Hepatocyte (in vitro differentiated cells): ENCODE measurements at regions not wholly inside any gene's neighbourhood (a gene's known extent, or its start where the extent isn't known, plus 50 kb on each side); places are given as distances from the start of the nearest gene placed in this dataset.

Experiments used
- DNase-seq: peaks from one replicate; pipeline ENCODE4 v3.0.0-alpha.2; 2016; ENCODE audit warnings: low spot score
- H2AFZ ChIP-seq: fragments of 200-600 bp; sonication (generic); 2 replicates; pipeline ENCODE4 v1.6.0; 2016; ENCODE audit warnings: antibody characterized with exemption, mild to moderate bottlenecking
- H3K27ac ChIP-seq: fragments of 200-600 bp; sonication (generic); 2 replicates; pipeline ENCODE4 v1.5.1; 2016; ENCODE audit warnings: mild to moderate bottlenecking
- H3K27me3 ChIP-seq: fragments of 200-600 bp; sonication (generic); 2 replicates; pipeline ENCODE4 v1.6.1; 2016
- H3K36me3 ChIP-seq: fragments of 200-600 bp; sonication (generic); replicated peaks from 2 replicates; pipeline ENCODE4 v1.5.1; 2016; ENCODE audit warnings: low read depth; ENCODE audit not compliant: insufficient read depth
- H3K4me1 ChIP-seq: fragments of 200-600 bp; sonication (generic); 2 replicates; pipeline ENCODE4 v1.5.1; 2016; ENCODE audit warnings: mild to moderate bottlenecking, moderate library complexity; ENCODE audit not compliant: insufficient read depth
- H3K4me2 ChIP-seq: fragments of 200-600 bp; sonication (generic); 2 replicates; pipeline ENCODE4 v1.6.0; 2016
- H3K4me3 ChIP-seq: fragments of 200-600 bp; sonication (generic); 2 replicates; pipeline ENCODE4 v1.5.1; 2016; ENCODE audit warnings: mild to moderate bottlenecking
- H3K79me2 ChIP-seq: fragments of 200-600 bp; sonication (generic); 2 replicates; pipeline ENCODE4 v1.6.0; 2017; ENCODE audit warnings: mild to moderate bottlenecking
- H3K9me2 ChIP-seq: fragments of 200-600 bp; sonication (generic); replicated peaks from 2 replicates; pipeline ENCODE4 v1.6.0; 2017; ENCODE audit warnings: mild to moderate bottlenecking; ENCODE audit not compliant: insufficient read depth
- H3K9me3 ChIP-seq: fragments of 200-600 bp; sonication (generic); 2 replicates; pipeline ENCODE4 v1.5.1; 2016; ENCODE audit warnings: low read depth, mild to moderate bottlenecking
- H4K20me1 ChIP-seq: fragments of 200-600 bp; sonication (generic); 2 replicates; pipeline ENCODE4 v1.6.0; 2016; ENCODE audit warnings: mild to moderate bottlenecking; ENCODE audit not compliant: insufficient read depth, poor library complexity, severe bottlenecking
- CTCF ChIP-seq: fragments of 200-600 bp; sonication (generic); IDR thresholded peaks from 2 replicates; pipeline ENCODE4 v1.5.1; 2016; ENCODE audit warnings: antibody characterized with exemption, mild to moderate bottlenecking; ENCODE audit not compliant: poor library complexity
- EZH2 ChIP-seq: fragments of 200-600 bp; sonication (generic); IDR thresholded peaks from 2 replicates; pipeline ENCODE4 v1.6.1; 2016; ENCODE audit warnings: antibody characterized with exemption, mild to moderate bottlenecking, borderline replicate concordance
- EZH2phosphoT487 ChIP-seq: fragments of 200-600 bp; sonication (generic); IDR thresholded peaks from one replicate; pipeline ENCODE4 v1.6.1; 2018; ENCODE audit warnings: antibody characterized with exemption, mild to moderate bottlenecking, low read depth, moderate library complexity; ENCODE audit not compliant: unreplicated experiment, severe bottlenecking
- WGBS: methylation state at CpG from one replicate; pipeline ENCODE4 v1.1.6; 2016; ENCODE audit warnings: low lambda C conversion rate; ENCODE audit errors: missing lambda C conversion rate; 5-methylcytosine and 5-hydroxymethylcytosine counted together

GRCh38 chr2:183867206-183867605 is 731.1 kb upstream of the ZNF804A start:
- TF ChIP-seq EZH2phosphoT487 (no peak), EZH2 (no peak), CTCF (no peak)

GRCh38 chr2:183868153-183868552 is 730.2 kb upstream of the ZNF804A start:
- H4K20me1 ChIP-seq, result no peaks in the 10 kb centered on the region
- no peaks in the 10 kb centered on the region for H3K9me3 ChIP-seq
- H3K4me2 ChIP-seq, result no peak overlapping the region
- H3K79me2 ChIP-seq, result no peaks in the 10 kb centered on the region
- 88% methylated on average over 2 of the region's 2 CpGs for WGBS
- H3K4me3 ChIP-seq, result no peak overlapping the region
- no peak overlapping the region for H3K27ac ChIP-seq
- no peaks in the 10 kb centered on the region for H3K36me3 ChIP-seq
- no peaks in the 10 kb centered on the region for H3K4me1 ChIP-seq
- H3K27me3 ChIP-seq, result no peaks in the 10 kb centered on the region
- peaks cover 5% of the 10 kb centered on the region for H3K9me2 ChIP-seq
- TF ChIP-seq EZH2, result no peak
- no peak for TF ChIP-seq EZH2phosphoT487
- no peak for TF ChIP-seq CTCF
- H2AFZ ChIP-seq, result no peak overlapping the region
- no peak for DNase-seq

More at GRCh38 chr2:183867206-183867605, 731.1 kb upstream of the ZNF804A start:
- Histone ChIP-seq H3K9me2 (peaks cover 5% of the 10 kb centered on the region), H3K36me3 (no peaks in the 10 kb centered on the region), H3K27me3 (no peaks in the 10 kb centered on the region), H3K79me2 (no peaks in the 10 kb centered on the region), H3K9me3 (no peaks in the 10 kb centered on the region), H3K4me3 (no peak overlapping the region), H3K4me1 (no peaks in the 10 kb centered on the region), H4K20me1 (no peaks in the 10 kb centered on the region), H2AFZ (no peak overlapping the region), H3K27ac (no peak overlapping the region), H3K4me2 (no peak overlapping the region)
- 91% methylated on average over 5 of the region's 5 CpGs for WGBS
- no peak for DNase-seq

- WGBS, result 62% methylated on average over 1 of the region's 1 CpG
- Histone ChIP-seq H3K4me3 (no peak overlapping the region), H3K79me2 (no peaks in the 10 kb centered on the region), H3K27ac (no peak overlapping the region), H2AFZ (no peak overlapping the region), H3K4me2 (no peak overlapping the region), H3K9me2 (peaks cover 5% of the 10 kb centered on the region), H3K4me1 (no peaks in the 10 kb centered on the region), H3K9me3 (no peaks in the 10 kb centered on the region), H3K27me3 (no peaks in the 10 kb centered on the region), H4K20me1 (no peaks in the 10 kb centered on the region), H3K36me3 (no peaks in the 10 kb centered on the region)
- TF ChIP-seq EZH2, result no peak
- TF ChIP-seq CTCF, result no peak
- TF ChIP-seq EZH2phosphoT487, result no peak
- no peak for DNase-seq
These were observed 729.6 kb upstream of the ZNF804A start for GRCh38 chr2:183868707-183869106.

- H3K27me3 ChIP-seq, result no peaks in the 10 kb centered on the region
- H3K27ac ChIP-seq, result no peak overlapping the region
- H3K36me3 ChIP-seq, result no peaks in the 10 kb centered on the region
- DNase-seq, result no peak
- TF ChIP-seq EZH2 (no peak), CTCF (no peak), EZH2phosphoT487 (no peak)
- no peaks in the 10 kb centered on the region for H4K20me1 ChIP-seq
- H3K9me3 ChIP-seq, result no peaks in the 10 kb centered on the region
- H3K9me2 ChIP-seq, result peaks cover 5% of the 10 kb centered on the region
- no peak overlapping the region for H2AFZ ChIP-seq
- H3K79me2 ChIP-seq, result no peaks in the 10 kb centered on the region
- H3K4me2 ChIP-seq, result no peak overlapping the region
- H3K4me1 ChIP-seq, result no peaks in the 10 kb centered on the region
- no peak overlapping the region for H3K4me3 ChIP-seq
These were observed 726.2 kb upstream of the ZNF804A start for GRCh38 chr2:183872131-183872530.
